GM18499 (cell line): ENCODE measurements at regions not wholly inside any gene's neighbourhood (a gene's known extent, or its start where the extent isn't known, plus 50 kb on each side); places are given as distances from the start of the nearest gene placed in this dataset.

Source experiments
- ATAC-seq: cut with Tn5 transposase; IDR thresholded peaks from one replicate; pipeline ENCODE4 v1.9.1; 2021; ENCODE audit warnings: moderate number of reproducible peaks; ENCODE audit not compliant: insufficient read depth, unreplicated experiment

DNA sequence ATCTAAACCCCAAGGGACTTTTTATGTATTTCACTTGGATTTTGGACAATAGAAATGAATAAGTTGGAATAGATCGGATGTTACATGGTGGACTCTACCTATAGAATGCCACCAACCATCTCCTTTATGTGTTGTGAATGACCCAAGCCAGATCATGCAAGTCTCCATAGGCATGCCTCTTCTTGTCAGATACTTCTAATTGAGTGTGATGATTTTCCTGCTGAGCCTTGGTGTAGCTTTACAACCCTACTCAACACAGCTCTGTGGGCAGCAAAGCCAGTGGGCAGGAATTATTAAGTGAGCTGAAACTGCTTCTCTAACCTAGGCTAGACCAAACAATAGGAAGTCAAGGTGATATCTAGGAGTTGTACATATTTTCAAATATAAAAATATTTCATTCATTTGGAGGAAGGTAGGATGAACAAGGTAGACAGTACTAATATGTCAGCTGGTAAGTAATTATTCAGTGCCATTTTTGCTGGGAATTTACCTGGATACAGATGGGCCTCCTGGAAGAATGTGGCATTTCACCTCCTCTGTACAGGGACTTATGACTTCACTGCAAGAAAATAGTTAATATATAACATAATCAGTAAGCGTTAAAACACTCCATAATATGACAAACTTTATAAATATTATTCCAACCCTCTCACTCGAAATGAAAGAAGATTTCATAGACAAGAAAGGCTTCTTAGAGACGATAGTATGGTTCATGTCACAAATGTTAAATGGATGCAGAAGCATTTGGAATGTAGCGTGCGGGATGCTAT, 298.0 kb upstream of the FAT1 start:
- no peak for ATAC-seq

DNA sequence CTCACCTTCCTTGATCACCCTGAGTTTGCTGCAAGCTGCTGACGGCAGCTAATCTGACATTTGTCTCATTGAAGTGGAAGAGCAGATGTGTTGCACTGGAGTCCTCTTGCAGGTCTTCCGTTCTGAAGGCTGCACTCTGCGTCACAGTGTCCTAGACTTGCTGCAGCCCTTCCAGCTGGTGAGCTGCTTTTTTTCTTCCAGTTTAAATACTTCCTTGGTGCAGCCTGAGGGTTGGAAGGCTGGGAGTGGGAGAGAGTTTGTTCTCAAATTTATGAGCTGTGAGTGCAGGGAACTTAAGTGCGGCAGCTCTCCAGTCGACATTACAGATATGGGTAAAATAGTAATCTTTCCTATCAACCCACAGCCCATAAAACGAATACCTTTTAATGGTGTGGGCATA, 303.6 kb upstream of the FAT1 start:
- ATAC-seq: no peak

DNA sequence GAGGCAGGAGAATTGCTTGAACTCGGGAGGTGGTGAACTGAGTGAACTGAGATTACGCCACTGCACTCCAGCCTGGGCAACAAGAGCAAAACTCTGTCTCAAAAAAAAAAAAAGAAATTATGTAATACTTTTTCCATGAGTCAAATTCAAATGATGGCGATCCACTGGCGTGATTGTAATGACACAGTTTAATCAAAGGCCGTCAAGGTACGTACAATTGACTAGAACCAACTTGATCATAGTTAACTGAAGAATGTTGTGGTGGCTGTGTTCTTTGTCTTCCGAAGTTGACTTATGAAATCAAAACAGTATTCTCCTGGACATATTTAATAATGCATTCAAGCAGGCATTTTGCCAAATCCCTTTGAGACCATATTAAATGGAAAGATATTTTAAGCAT, 318.6 kb upstream of the FAT1 start:
- no peak for ATAC-seq

DNA sequence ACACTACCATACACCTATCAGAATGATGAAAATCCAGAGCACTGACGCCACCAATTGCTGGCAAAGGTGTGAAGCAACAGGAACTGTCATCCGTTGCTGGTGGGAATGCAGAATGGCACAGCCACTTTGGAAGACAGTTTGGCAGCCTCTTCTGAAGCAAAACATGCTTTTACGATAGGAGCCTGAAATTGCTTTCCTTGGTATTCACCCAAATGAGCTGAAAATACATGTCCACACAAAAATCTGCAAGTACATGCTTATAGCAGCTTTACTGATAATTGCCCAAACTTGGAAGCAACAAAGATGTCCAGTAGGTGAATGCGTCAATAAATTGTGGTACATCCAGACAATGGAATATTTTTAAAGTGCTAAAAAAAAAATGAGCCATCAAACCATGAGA, 322.8 kb upstream of the FAT1 start:
- ATAC-seq: no peak

DNA sequence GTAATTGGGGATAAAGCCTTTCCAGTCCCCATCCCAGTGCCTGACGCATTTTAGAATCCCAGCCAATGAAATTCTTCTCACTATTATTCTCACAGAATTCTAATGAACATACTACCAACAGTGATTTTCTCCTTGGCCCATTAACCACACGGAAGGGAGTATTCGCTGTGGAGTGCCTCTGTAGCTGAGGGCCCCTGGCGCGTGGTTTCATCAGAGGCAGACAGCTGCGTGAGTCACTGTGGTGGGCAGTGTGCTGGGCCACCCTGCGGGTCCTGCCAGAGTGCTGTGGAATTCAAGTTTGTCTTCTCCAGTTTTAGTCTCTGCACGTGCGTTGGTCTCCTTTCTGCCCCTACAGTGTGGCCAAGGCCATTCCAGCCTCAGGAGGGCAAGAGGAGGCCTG, 335.4 kb upstream of the FAT1 start:
- no peak for ATAC-seq

DNA sequence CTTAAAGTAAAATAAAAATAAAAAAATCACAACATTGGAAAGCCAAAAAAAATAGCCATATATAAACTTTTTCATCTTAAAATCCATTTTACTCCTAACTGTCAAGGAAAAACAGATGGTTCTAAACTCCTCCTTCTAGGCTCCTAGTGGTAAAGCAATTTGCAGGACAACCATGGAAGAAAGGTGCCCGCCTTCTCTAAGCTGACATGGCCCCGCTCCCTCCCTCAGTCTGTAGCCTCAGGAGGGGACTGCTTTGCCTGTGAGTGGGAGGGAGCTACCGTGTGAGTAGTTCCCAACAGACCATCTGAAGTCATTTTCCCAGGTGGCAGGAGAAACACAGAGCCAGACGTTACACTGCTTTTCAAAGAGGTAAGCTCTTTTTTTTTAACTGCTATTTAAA, 336.2 kb upstream of the FAT1 start:
- ATAC-seq: no peak

DNA sequence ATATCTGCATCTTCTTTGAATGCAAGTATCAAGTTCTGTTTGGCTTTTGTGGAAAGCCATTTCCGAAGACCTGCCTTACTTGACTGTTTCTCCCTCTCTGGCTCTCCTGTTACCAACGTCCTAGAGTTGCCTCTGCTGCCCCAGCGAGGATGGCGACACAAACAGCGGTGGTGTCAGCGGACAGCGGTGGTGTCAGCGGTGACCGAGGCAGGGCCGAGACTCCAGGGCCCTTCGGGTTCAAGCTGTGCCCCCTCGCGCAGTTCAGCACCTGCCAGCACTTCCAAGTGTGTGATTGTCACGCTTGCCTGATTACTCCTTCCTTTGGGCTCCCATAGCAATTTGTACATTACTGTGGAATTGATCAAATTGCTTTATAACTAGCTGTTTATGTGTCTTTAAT, 336.9 kb upstream of the FAT1 start:
- no peak for ATAC-seq

DNA sequence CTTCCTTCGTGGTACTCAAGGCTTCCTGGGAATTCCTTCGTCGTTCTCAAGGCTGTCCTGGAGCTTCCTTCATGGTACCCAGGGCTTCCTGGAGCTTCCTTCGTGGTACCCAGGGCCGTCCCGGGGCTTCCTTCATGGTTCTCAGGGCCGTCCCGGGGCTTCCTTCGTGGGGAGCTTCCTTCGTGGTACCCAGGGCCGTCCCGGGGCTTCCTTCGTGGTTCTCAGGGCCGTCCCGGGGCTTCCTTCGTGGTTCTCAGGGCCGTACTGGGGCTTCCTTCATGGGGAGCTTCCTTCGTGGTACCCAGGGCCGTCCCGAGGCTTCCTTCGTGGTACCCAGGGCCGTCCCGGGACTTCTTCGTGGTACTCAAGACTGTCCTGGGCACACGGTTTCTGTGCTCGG, 339.6 kb upstream of the FAT1 start:
- ATAC-seq: no peak

DNA sequence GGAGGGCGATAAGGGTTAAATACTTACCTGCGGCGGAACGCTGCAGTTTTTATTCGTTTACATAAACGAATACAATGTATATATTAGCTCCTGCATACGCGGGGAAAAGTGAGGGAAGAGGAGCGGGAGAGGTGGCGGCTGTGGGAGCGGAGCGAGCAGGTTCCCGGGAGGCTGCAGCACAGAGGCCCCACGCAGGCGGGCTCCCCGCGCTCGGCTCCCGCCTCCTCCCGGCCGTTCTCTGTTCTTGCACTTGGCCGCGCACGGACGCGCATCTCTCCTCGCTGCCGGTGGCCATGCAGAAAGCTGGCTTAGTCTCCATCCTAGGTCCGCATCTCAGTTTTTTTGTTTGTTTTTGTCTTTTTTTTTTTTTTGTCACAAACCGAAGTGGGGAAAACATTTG, 340.4 kb upstream of the FAT1 start:
- ATAC-seq: no peak

DNA sequence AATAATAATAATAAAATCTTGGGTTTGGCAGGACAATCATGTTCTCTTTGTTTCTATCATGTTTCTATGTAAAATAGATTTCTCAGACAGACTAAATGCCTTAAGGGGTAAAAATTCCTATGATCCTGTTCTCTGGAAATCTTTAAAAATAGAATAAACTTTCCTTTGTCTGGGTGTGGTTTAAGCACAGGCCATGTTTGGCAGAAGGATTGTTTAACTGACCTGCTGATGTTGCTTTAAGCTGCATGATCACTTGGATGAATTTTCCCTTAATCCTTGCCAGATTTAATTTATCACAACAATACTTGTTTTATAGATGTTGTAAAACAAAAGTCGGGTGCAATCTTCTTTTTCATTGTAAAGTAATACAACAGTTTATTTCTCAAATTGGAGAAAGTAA, 341.7 kb upstream of the FAT1 start:
- ATAC-seq: no peak

DNA sequence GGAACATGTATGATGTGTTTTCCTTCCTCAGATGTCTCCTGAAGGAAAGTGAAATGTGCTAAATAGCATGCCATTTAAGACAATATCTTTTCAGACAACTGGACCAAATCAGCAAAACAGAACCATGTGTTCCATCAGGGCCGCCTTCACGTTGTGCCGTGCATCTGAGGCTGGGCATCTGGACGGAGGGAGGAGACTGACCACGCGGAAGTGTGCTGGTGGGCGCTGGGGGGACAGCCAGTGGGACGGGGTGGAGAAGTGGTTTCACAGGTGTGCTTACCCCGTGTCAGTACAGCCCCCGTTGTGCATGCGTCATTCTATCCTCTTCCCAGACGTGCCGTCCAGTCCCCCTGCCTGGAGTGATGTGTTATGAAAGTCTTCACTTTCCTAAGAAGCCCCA, 342.1 kb upstream of the FAT1 start:
- no peak for ATAC-seq

DNA sequence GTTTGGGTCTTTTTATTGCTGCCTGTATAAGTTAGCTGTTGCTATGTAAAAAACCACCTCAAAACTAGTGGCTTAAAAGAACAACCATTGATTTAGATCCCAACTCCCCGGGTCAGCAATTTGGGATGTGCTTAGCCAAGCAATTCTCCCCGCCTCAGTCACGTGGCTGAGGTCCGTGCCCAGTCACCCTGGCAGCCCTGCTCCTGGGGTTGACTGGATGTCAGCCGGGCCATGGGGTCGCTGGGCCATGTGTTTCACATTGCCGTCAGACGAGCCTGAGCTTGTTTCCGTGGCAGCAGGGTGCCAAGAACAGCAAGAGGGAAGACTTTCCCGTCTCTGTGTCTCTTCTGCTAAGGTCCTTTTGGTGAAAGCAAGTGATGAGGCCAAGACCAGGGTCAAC, 345.7 kb upstream of the FAT1 start:
- ATAC-seq: no peak

DNA sequence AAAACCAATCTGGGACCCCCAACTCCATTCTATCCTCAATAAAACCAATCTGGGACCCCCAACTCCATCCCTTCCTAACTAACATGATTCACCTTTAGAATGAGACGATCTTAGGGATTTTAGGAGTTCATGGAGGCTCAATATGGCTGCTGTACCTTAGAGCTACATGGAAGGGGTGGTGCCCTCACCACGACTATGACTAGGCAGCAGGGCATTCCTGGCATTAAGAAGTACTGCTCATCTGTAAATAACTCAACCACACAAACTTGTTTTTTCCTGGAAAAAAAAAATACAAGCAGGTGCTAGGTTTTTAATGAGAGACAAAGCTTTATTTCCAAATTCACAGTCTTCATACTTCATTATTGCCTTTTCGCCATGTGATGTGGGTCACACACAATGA, 346.5 kb upstream of the FAT1 start:
- ATAC-seq: no peak

DNA sequence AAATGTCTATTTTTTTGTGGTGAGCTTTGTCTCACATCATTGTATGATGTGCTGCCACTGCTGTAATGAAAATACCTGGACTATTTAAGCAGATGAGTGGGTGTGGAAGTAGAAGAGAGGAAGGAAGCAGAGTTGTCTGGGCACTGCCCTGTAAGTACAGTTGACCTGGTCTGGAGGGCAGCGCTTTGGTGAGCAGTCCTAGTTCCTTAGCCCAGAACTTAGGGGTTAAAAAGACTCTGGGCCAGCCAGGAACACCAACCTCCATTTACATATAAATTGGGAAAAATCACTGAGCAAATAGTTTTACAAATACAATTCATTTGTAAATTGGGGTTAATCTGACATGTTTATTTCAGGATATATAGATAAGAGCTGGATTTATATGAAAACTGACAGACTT, 347.1 kb upstream of the FAT1 start:
- ATAC-seq: no peak

DNA sequence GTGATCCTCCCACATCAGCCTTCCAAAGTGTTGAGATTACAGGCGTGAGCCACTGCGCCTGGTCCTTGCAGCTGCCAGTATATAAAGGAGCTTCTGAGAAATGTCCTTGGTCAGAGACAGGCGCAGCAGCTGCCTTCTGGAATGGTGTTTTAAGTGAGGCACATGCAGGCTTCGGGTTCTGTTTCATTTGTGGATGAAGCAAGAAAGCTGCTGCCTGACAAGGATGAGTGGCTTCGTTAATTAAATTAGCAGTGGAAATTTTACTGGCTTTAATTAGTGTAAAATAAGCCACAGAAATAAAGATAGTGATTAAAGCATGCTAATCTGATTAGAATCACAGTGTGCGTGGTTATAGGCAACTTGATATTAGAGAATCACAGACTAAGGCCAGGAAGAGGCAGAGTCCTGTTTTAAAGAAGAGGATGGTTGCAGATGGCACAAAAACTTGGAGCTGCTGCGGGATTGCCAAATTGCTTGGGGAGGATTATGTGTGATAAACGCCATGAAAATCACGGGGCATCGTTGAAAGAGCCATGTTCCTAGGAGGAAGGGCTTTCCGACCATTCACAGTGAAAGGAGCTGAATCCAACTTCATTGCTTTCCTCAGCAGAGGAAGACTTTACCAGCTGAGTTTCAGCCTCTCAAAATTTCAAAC, 348.4 kb upstream of the FAT1 start:
- ATAC-seq: no peak

DNA sequence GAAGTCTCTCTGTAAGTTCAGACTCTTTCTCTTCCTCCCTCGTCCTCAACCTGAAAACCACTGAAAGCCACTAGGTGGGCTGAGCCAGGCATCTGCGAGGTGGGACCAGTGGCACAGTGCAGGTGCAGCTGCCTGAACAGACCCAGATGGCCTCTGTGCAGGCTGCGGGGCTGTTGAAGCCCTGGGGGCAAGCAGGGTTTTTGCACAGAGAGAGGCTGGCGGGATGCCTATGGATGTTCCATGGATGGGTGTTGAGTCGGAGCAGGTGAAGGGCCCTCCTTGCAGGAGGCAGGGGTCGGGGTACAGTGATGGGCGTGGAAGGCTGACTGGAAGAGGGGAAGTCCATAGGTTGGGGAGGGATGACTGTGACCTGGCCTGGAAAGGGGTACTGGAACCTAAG, 350.2 kb upstream of the FAT1 start:
- no peak for ATAC-seq

DNA sequence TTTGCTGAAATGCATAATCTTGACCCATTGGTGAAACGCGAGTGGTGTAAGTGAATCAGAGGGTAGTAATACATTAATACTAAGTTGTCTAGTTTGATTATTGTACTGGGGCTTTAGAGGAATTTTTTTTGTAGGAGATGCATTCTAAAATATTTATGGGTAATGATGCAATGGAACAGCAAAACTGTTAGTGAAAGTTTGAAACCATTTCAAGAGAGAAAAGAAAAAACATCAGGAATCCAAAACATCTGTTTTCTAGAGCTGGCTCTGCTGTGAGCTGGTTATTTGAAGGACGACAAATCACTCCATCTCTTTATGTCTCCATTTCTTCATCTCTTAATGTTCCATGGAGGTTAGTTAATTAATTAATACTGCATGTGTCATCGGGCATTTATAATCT, 351.9 kb upstream of the FAT1 start:
- ATAC-seq: no peak

DNA sequence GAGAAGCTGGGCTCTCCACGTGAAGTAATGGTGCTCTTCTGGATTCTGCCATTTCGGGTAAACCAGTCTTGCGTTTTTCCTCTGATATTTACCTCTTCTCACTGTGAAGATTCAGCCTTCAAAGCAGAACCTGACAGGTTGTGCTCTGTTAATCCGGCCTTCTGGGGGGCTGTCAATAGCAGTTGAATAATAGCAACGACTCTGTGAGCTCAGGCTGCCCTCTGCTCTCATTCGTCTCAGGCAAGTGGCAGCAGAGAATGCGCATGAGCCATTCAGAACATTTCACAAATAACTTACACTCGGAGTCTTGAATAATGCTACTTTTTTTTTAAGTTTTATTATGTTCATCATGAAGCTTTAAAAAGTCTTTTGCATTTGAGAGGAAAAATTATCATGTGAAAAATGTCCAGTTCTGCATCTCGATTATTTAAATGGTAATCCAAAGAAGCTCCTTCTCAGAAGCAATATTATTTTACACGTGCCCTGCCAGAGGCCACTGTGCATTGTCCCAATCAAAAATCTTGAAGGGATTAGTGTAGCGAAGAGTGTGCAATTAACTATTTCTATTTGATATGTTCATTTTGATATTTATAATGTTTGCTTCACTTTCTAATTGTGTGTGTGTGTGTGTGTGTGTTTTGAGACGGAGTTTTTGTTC, 354.2 kb upstream of the FAT1 start:
- no peak for ATAC-seq

DNA sequence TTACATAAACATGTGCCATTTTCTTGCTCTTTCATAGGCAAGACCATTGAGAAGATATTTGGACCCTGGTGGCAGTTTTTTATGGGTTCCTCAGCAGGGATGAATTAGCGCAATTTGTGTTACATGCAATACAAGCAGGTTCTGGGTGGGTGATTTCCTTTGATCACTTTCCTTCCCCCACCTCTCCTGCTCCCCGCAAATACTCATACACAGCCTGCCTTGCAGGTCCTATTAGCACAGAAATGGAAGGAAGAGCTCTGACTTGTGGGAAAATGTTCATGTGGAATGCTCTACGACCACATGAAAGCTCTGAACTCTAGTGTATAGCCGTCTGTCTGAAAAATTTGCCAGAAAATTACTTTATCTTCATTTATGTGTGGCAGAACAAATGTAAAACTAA, 361.0 kb upstream of the FAT1 start:
- ATAC-seq: no peak

DNA sequence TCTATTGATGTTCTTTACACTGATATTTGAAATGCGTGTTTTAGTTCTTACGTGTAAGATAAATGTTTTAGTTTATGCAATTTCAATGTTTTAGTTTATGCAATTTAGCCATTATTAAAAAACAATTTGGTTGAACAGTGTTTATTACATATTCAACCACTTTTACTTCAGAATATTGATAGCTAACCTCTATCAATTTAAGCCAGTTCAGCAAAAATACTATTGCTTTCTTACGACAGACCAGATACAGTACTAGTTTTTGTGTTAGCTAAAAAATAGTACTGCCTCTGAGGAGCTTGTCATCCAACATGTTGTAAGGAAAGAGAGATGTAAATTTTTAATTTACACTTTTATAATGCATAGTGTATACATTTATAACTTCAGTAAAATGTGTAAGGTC, 361.7 kb upstream of the FAT1 start:
- ATAC-seq: no peak

DNA sequence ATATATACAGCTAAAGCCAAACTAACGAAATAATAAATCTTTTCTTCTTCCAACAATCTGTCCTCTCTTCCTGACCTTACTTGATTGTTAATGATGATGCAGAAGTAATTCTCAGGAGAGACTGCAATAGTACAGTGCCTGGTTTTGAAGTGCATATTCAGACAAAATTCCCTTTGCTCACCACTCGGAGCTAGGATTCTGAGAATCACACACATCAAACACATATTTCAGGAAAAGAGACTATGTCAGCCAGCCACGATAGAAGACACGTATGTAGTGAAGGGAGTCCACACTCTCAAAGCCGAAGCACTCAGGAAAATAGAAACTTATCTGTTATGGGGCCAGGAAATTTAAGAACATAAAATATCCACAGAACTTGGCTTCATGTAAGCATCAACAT, 362.5 kb upstream of the FAT1 start:
- no peak for ATAC-seq
